Trophoblast cell (in vitro differentiated cells and primary cell): ENCODE measurements at regions not wholly inside any gene's neighbourhood (a gene's known extent, or its start where the extent isn't known, plus 50 kb on each side); places are given as distances from the start of the nearest gene placed in this dataset.
"Not testable (repeated sequence)": the region's sequence is repeated elsewhere in the genome, so short reads cannot be mapped to it uniquely, and the experiment has no call there.

Experiments used
- DNase-seq, 2 donors: peaks; one replicate each; pipeline ENCODE4 v3.0.0-alpha.2; 2016
- H2AFZ ChIP-seq: 2 replicates; pipeline ENCODE4 v1.6.1; 2013; ENCODE audit warnings: low read length, moderate library complexity, mild to moderate bottlenecking; ENCODE audit not compliant: insufficient read depth, poor library complexity
- H2AK5ac ChIP-seq: 2 replicates; pipeline ENCODE4 v1.6.1; 2013; ENCODE audit warnings: mild to moderate bottlenecking, low read length
- H2BK120ac ChIP-seq: 2 replicates; pipeline ENCODE4 v1.6.1; 2013; ENCODE audit warnings: low read length, mild to moderate bottlenecking, moderate library complexity; ENCODE audit not compliant: insufficient read depth, poor library complexity
- H2BK12ac ChIP-seq: 2 replicates; pipeline ENCODE4 v1.6.1; 2013; ENCODE audit warnings: mild to moderate bottlenecking, low read length, moderate library complexity
- H2BK5ac ChIP-seq: 2 replicates; pipeline ENCODE4 v1.6.1; 2013; ENCODE audit warnings: low read length, low read depth, moderate library complexity, mild to moderate bottlenecking; ENCODE audit not compliant: poor library complexity
- H3K14ac ChIP-seq: 2 replicates; pipeline ENCODE4 v1.6.1; 2013; ENCODE audit warnings: mild to moderate bottlenecking, low read length
- H3K18ac ChIP-seq: 2 replicates; pipeline ENCODE4 v1.6.1; 2013; ENCODE audit warnings: mild to moderate bottlenecking, low read length
- H3K23ac ChIP-seq: 2 replicates; pipeline ENCODE4 v1.6.1; 2013; ENCODE audit warnings: low read length
- H3K27ac ChIP-seq: 2 replicates; pipeline ENCODE4 v1.5.1; 2013; ENCODE audit warnings: low read depth, mild to moderate bottlenecking, inconsistent platforms, low read length, moderate library complexity
- H3K27me3 ChIP-seq: 2 replicates; pipeline ENCODE4 v1.6.1; 2013; ENCODE audit warnings: inconsistent platforms, mild to moderate bottlenecking, low read length, moderate library complexity; ENCODE audit not compliant: insufficient read depth
- H3K36me3 ChIP-seq, 2 experiments: 1 replicate in 1 of 2; 2 replicates in 1 of 2; pipeline ENCODE4 v1.6.1; 2013; ENCODE audit warnings: low read length in 2 of 2, mild to moderate bottlenecking in 2 of 2, moderate library complexity in 1 of 2; ENCODE audit not compliant: insufficient read depth in 2 of 2, control insufficient read depth in 1 of 2
- H3K4ac ChIP-seq: 2 replicates; pipeline ENCODE4 v1.6.1; 2013; ENCODE audit warnings: low read depth, mild to moderate bottlenecking, low read length, moderate library complexity
- H3K4me1 ChIP-seq, 2 experiments: 1 replicate in 1 of 2; 2 replicates in 1 of 2; pipeline ENCODE4 v1.6.1; 2013; ENCODE audit warnings: low read length in 2 of 2, mild to moderate bottlenecking in 2 of 2, moderate library complexity in 1 of 2; ENCODE audit not compliant: insufficient read depth in 2 of 2, control insufficient read depth in 1 of 2
- H3K4me2 ChIP-seq: 2 replicates; pipeline ENCODE4 v1.6.1; 2013; ENCODE audit warnings: inconsistent platforms, mild to moderate bottlenecking, low read length, moderate library complexity
- H3K4me3 ChIP-seq: 2 replicates; pipeline ENCODE4 v1.5.1; 2013; ENCODE audit warnings: mild to moderate bottlenecking, low read depth, low read length, inconsistent platforms
- H3K79me1 ChIP-seq: one replicate; pipeline ENCODE4 v1.6.1; 2013; ENCODE audit warnings: low read length
- H3K79me2 ChIP-seq: 2 replicates; pipeline ENCODE4 v1.6.1; 2013; ENCODE audit warnings: low read length, mild to moderate bottlenecking; ENCODE audit not compliant: control insufficient read depth, insufficient read depth, poor library complexity
- H3K9ac ChIP-seq: 2 replicates; pipeline ENCODE4 v1.6.1; 2013; ENCODE audit warnings: mild to moderate bottlenecking, low read length
- H3K9me3 ChIP-seq: 2 replicates; pipeline ENCODE4 v1.6.1; 2013; ENCODE audit warnings: low read depth, mild to moderate bottlenecking, control low read depth, inconsistent platforms, low read length; ENCODE audit not compliant: insufficient read depth
- H4K12ac ChIP-seq: 2 replicates; pipeline ENCODE4 v1.6.1; 2013; ENCODE audit warnings: low read depth, mild to moderate bottlenecking, low read length, moderate library complexity
- H4K8ac ChIP-seq: 2 replicates; pipeline ENCODE4 v1.6.1; 2013; ENCODE audit warnings: low read depth, mild to moderate bottlenecking, low read length, moderate library complexity
- H4K91ac ChIP-seq: one replicate; pipeline ENCODE4 v1.6.1; 2013; ENCODE audit warnings: low read depth, mild to moderate bottlenecking, low read length, moderate library complexity
- WGBS: extraction: QIAGEN DNeasy Blood & Tissue Kit; methylation state at CpG from one replicate; pipeline ENCODE4 v1.1.7; 2013; ENCODE audit warnings: missing lambda C conversion rate; ENCODE audit not compliant: insufficient read length, insufficient coverage; ENCODE audit errors: extremely low coverage; 5-methylcytosine and 5-hydroxymethylcytosine counted together

DNA sequence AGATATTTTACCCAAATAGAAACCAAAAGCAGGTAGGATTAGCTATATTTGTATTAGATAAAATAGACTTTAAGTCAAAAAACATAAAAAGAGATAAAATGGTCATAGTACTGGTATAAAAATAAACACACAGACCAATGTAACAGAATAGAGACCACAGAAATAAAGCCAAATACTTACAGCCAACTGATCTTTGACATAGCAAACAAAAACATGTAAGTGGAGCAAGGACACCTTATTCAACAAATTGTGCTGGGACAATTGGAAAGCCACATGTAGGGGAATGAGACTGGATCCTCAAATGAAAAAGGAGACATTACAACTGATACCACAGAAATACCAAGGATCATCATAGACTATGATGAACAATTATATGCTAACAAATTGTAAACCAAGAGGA, 94.5 kb upstream of the SIRPG start:
- Histone ChIP-seq H3K23ac (no peak overlapping the region), H3K4ac (no peak overlapping the region), H4K12ac (no peak overlapping the region), H3K36me3 (no peaks in the 10 kb centered on the region), H3K27ac (no peak overlapping the region), H3K18ac (no peak overlapping the region), H3K14ac (no peak overlapping the region), H3K79me2 (no peaks in the 10 kb centered on the region), H3K9me3 (no peaks in the 10 kb centered on the region), H3K4me3 (no peak overlapping the region), H4K91ac (no peak overlapping the region), H3K9ac (no peak overlapping the region), H3K4me1 (no peaks in the 10 kb centered on the region), H2BK120ac (no peak overlapping the region), H2AFZ (no peak overlapping the region), H3K27me3 (no peaks in the 10 kb centered on the region), H4K8ac (no peak overlapping the region), H3K4me2 (no peak overlapping the region), H2AK5ac (no peak overlapping the region), H2BK5ac (no peak overlapping the region), H3K79me1 (no peaks in the 10 kb centered on the region), H2BK12ac (no peak overlapping the region)
- no peak for DNase-seq

DNA sequence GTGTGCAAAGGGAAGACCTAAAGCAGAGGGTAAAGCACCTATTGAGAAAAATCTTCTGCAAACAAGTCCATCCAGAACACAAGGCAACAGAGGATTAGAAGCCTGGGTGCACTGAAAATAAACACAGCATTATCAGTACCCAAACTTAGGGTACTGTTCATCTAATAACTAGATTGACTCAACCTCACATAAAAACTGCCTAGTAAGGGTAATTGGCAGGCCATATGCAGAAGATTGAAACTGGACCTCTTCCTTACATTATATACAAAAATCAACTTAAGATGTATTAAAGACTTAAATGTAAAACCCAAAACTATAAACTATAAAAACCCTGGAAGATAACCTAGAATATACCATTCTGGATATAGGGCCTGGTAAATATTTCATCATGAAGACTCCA, 91.2 kb upstream of the SIRPG start:
- Histone ChIP-seq H4K91ac (no peak overlapping the region), H2BK12ac (no peak overlapping the region), H4K8ac (no peak overlapping the region), H3K4ac (no peak overlapping the region), H4K12ac (no peak overlapping the region), H3K79me1 (no peaks in the 10 kb centered on the region), H3K4me2 (no peak overlapping the region), H3K23ac (no peak overlapping the region), H3K9ac (no peak overlapping the region), H3K27ac (no peak overlapping the region), H3K27me3 (no peaks in the 10 kb centered on the region), H3K4me1 (no peaks in the 10 kb centered on the region), H2BK120ac (no peak overlapping the region), H3K18ac (no peak overlapping the region), H3K14ac (no peak overlapping the region), H3K79me2 (no peaks in the 10 kb centered on the region), H2AK5ac (no peak overlapping the region), H3K9me3 (no peaks in the 10 kb centered on the region), H2AFZ (no peak overlapping the region), H3K36me3 (no peaks in the 10 kb centered on the region), H3K4me3 (no peak overlapping the region), H2BK5ac (no peak overlapping the region)
- no peak for DNase-seq

DNA sequence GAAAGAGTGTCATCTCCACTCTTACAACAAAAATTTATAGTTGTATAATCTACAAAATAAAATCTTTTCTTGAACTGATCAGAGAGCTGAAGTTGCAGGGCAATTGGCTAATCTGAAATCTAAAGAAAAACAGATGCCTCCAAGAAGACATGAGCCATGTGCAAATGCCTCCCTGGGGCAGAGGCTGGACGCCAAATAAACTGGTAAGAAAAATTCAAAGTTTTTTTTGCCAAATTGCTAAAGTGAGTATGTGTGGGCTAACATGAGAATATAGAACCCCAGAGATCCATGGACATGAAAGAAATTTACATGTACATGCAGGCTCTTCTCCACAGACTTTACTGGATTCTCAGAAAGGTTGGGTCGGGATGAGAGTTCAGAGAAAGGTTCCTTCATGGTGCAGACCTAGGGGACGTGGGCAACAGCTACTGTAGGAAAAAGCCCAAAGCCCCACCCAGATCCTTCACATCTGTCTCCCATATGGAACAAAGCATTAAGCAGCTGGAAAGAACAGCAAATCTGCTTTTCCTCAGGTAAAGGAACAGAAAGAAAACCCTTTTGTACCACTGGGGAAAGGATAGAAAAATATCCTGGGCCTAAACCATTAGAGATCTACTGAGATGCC, 90.5 kb upstream of the SIRPG start:
- Histone ChIP-seq H3K18ac (no peak overlapping the region), H2AFZ (no peak overlapping the region), H2BK12ac (no peak overlapping the region), H4K91ac (no peak overlapping the region), H3K4me3 (no peak overlapping the region), H2BK5ac (no peak overlapping the region), H3K27me3 (no peaks in the 10 kb centered on the region), H3K4me2 (no peak overlapping the region), H3K4ac (no peak overlapping the region), H3K79me1 (no peaks in the 10 kb centered on the region), H3K27ac (no peak overlapping the region), H3K14ac (no peak overlapping the region), H4K8ac (no peak overlapping the region), H3K23ac (no peak overlapping the region), H3K9ac (no peak overlapping the region), H3K9me3 (no peaks in the 10 kb centered on the region), H3K4me1 (no peaks in the 10 kb centered on the region), H3K36me3 (no peaks in the 10 kb centered on the region), H2BK120ac (no peak overlapping the region), H4K12ac (no peak overlapping the region), H2AK5ac (no peak overlapping the region), H3K79me2 (no peaks in the 10 kb centered on the region)
- no peak for DNase-seq
- WGBS, result no CpG with 5 or more reads among the region's 3 CpGs

DNA sequence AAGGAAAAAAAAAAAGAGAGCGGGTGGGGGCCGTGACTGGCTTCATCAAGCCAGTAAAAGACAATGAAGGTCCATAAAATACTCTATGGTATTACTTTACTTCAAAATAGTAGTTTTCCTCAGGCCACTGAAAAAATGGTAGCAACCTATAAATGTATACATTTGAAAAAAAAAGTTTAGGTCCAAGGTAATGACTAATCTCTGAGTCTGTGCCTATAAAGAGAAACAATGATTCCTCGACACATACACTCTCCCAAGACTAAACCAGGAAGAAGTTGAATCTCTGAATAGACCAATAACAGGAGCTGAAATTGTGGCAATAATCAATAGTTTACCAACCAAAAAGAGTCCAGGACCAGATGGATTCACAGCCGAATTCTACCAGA, 84.5 kb upstream of the SIRPG start:
- not testable (repeated sequence) for H3K23ac ChIP-seq, H3K4ac ChIP-seq, H3K36me3 ChIP-seq, H4K8ac ChIP-seq, H3K79me2 ChIP-seq, H2BK5ac ChIP-seq, H3K27me3 ChIP-seq, H3K18ac ChIP-seq, H3K4me3 ChIP-seq, H4K91ac ChIP-seq, H3K4me1 ChIP-seq, H3K79me1 ChIP-seq, H3K9ac ChIP-seq, H2AK5ac ChIP-seq, H2BK120ac ChIP-seq, H4K12ac ChIP-seq, H2BK12ac ChIP-seq, H3K14ac ChIP-seq, H2AFZ ChIP-seq, H3K4me2 ChIP-seq, H3K27ac ChIP-seq, H3K9me3 ChIP-seq, DNase-seq
- WGBS, result no CpG with 5 or more reads among the region's 4 CpGs
